Panc1 (cell line): ENCODE measurements at regions not wholly inside any gene's neighbourhood (a gene's known extent, or its start where the extent isn't known, plus 50 kb on each side); places are given as distances from the start of the nearest gene placed in this dataset.

ENCODE experiments used
- CTCF ChIP-seq: fragments of 450-650 bp; IDR thresholded peaks from 2 replicates; pipeline ENCODE4 v1.5.1; 2017; ENCODE audit warnings: mild to moderate bottlenecking
- POLR2AphosphoS5 ChIP-seq: IDR thresholded peaks from 2 replicates; pipeline ENCODE4 v1.6.1; 2012; ENCODE audit warnings: mild to moderate bottlenecking, low read depth, low read length, moderate library complexity
- REST ChIP-seq, 2 experiments: IDR thresholded peaks; 2 replicates each; pipeline ENCODE4 v1.6.1; 2011 to 2012; ENCODE audit warnings: low read depth in 2 of 2, control low read depth in 1 of 2, low read length in 1 of 2, mild to moderate bottlenecking in 1 of 2, moderate library complexity in 1 of 2; ENCODE audit not compliant: insufficient read depth in 1 of 2
- SIN3A ChIP-seq: IDR thresholded peaks from 2 replicates; pipeline ENCODE4 v1.6.1; 2012; ENCODE audit warnings: low read depth, mild to moderate bottlenecking, low read length, moderate library complexity, borderline replicate concordance; ENCODE audit not compliant: insufficient read depth
- TCF7L2 ChIP-seq: IDR thresholded peaks from 2 replicates; pipeline ENCODE4 v1.6.1; 2011; ENCODE audit warnings: mild to moderate bottlenecking, low read depth, low read length, inconsistent platforms

GRCh38 chrX:128504496-128504895, 452.3 kb upstream of the ACTRT1 start:
- TF ChIP-seq CTCF (no peak), TCF7L2 (no peak), POLR2AphosphoS5 (no peak), SIN3A (no peak), REST (IDR thresholded peaks at IDR 0.05; ENCODE audit: insufficient read depth in 1 of 2, low read depth in 2 of 2, low read length in 1 of 2) (no peak)
